AG20443 (cell line): ENCODE measurements at regions not wholly inside any gene's neighbourhood (a gene's known extent, or its start where the extent isn't known, plus 50 kb on each side); places are given as distances from the start of the nearest gene placed in this dataset.

Source experiments
- DNase-seq: peaks from one replicate; pipeline ENCODE4 v3.0.0; 2012; ENCODE audit warnings: low spot score, mixed read lengths

DNA sequence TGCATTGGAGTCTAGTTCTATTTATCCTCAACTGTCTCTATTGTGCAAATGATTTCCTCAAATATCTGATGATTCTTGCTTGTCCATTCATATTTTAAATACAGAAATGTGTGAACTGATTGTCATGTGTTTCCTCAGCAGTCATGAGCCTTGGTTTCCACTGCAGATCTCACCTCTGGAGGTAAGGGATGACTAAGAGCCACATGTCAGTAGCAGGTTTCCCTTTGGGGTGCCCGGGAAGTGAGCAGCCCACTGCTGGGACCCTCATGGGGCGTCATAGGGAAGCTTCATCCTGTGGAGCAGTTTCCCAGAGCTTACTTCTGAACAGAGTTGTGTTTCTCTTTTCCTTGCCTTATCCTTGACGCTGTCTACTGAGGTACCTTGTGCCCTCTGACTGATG, 149.2 kb upstream of the TOPAZ1 start:
- DNase-seq, result no peak

- DNase-seq, result no peak
These were observed 148.2 kb upstream of the TOPAZ1 start for GRCh38 chr3:44093531-44093930.

DNA sequence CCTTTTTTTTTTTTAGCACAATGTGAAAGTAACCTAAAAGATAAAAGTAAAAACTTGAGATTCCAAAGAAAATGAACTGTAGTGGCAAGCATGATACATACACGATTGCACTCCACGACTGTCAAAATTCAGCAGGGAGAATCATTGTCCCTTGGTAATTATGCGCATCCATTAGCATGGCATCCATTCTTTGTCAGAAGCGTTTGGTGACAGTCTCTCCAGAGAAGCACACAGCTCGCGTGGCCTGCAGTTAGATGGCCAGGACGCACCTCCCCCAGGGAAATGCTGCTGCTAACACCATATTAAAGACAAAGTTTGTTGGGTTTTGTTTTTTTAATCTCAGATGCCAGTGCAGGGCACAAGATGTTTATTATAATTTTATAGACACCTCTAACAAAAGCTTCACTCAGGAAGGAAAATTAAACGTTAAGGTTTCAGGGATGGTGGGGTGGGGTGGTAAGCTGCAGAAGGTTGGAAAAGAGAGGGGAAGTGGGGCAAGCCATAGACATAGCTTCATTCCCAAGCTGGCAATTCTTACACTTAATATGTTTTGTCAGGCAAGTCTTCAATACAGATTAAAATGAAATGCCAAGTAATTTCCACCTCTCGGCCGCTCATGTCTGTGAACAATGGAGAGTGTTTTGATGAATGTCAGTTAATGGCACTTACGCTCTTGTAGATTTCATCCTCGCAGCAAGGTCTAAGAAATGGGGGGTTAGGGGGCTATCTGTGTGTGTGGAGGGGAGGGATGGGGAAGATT, 142.8 kb upstream of the TOPAZ1 start:
- DNase-seq, result no peak

GRCh38 chr3:44099566-44100297, 142.0 kb upstream of the TOPAZ1 start:
- no peak for DNase-seq

DNA sequence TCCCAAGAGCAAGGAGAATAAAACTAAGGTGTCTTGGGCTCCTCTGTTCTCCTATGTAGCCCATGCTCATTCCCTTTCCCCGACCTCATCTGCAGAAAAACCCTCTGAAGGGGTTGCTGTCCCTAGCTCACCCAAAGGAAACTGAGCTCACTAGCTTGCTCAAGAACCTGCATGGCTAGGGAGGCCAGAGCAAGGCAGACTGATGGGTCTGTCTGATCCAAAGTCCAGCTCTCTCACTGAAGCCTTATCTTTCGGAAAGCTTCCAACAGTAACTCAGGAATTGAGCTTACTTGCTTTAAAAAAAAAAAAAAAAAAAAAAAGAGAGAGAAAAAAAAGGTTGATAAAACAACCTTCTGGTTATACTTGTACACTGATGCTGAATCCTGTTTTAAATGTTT, 141.4 kb upstream of the TOPAZ1 start:
- no peak for DNase-seq

DNA sequence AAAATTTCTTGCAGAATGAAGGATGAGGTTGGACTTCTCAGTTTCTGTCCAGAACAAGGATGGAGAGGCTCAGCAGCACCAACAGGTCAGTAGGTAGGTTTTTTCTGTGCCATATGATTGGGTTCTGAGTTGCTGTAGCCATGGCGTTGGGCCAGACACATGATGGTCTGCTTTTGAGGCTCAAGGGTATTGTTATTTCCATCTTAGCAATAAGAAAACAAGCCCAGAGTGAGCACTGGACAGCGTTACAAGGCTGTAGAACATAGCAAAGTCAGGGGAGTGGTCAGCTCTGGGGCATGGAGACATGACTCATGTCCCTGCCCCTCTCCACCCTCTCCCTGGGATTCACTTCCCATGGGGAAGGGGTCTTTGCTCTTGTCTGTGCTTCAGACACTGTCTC, 137.6 kb upstream of the TOPAZ1 start:
- DNase-seq, result no peak

DNA sequence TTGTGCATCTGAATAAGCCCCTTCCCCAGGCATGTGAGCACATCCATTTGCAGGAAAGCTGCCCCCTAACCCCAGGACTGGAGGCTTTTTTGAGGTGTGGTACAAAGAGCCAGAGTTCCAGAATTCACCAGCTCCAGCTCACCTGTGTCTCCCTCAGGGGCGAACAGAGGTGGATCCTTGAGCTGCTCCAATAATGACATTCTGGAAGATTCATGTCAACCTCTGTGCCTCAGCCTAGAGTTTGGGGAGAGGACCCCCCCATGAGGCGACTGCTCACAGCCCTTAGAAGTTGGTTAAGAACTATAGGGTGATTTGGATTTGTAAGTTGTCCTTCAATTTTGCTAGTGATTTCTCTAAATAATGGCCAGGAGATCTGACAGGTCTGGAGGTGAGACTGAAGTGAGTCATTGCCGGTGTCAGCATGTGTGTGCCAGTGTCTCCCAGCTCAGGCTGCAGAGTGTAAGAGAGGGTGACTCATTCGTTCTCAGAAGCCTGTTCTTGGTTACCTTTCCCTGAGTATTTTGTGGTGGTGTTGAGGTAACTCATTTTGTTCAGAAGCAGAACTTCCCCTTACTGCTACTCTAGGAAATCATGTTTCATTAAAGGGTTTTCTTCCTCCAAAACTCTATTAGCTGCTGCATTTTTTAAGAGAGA, 136.9 kb upstream of the TOPAZ1 start:
- peak; percentile 64 for DNase-seq

GRCh38 chr3:44105571-44105970, 136.1 kb upstream of the TOPAZ1 start:
- DNase-seq, result no peak

- DNase-seq, result no peak
These were observed 134.9 kb upstream of the TOPAZ1 start for GRCh38 chr3:44106756-44107155.

DNA sequence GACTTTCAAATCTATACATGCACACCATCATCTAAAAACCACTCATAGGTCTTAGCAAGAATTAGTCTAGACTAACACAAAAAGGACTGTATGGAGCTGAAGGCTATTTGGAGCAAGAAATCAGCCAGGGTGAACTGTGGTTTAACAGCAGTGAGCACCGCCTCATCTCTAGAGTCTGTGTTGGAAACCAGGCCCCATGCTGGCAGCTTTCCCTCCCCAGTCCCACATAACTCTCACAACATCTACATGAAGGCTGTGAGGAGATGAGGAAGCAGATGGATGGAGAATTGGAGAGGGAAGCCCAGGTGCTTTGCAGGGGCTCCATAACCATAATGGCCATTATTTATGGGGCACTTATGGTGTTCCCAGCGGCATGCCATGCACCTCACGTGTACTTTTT, 133.2 kb upstream of the TOPAZ1 start:
- no peak for DNase-seq

DNA sequence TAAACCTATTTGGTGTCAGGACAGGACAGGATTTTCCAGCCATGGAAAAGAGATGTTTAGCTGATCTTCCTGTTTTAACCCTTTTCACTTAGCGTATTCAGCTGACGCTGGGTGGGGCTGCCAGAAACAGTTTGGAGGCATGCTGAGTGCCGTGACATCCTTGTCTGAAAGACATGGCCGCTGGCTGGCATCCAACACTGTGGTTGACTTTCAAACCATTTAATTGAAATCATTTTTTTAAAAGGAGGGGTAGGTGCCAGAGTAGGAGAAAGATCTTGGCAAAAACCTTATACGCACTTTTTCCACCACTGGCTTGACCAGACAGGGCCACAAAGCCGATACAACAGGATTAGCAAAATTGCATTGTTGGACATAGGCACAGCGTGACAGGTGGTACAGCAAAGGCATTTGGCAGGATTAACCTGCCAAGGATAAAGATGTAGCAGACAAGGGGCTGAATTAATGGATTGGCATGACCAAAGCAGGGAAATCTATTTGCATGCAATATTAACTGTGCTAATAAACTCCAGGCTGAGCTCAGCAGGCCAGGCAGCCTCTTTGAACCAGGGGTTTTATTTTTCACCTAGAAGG, 131.8 kb upstream of the TOPAZ1 start:
- no peak for DNase-seq

- DNase-seq, result no peak
These were observed 131.0 kb upstream of the TOPAZ1 start for GRCh38 chr3:44110648-44111047.

DNA sequence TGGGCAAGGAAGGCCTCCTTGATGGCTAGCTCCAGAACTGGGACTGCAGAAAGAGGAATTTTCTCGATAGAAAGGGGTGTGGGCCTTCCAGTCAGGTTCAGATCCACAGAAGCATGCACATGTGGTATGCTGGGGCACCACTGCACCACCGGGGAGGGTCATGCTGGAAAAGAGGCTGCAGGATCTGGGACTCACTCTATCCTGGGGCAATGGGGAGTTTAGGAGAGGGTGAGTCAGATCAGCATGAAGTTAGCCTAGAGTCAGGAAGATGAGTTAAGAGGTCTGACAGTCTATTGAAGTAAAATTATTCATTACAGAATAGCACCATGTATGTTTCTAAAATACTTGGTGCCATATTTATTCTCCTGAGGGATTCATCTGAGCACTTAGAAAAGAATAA, 130.2 kb upstream of the TOPAZ1 start:
- no peak for DNase-seq

DNA sequence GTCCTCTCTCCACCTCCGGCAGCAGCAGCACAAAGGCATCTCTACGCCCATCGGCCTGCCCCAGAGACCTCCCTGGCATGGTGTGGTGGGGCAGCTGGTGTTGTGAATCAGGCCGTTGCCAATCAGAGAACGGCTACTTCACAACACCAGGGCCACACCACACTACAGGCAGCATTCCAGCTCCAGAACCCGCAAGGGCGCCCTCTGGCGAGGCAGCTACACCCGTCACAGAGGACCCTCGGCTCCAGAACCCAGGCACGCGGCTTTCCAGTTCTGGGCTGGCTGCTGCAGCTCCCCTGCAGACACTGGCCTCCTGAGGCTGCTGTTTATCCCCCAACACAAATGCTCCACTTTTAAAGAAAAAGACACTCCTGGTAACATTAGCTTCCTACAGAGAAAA, 127.5 kb upstream of the TOPAZ1 start:
- peak; percentile 75 for DNase-seq

DNA sequence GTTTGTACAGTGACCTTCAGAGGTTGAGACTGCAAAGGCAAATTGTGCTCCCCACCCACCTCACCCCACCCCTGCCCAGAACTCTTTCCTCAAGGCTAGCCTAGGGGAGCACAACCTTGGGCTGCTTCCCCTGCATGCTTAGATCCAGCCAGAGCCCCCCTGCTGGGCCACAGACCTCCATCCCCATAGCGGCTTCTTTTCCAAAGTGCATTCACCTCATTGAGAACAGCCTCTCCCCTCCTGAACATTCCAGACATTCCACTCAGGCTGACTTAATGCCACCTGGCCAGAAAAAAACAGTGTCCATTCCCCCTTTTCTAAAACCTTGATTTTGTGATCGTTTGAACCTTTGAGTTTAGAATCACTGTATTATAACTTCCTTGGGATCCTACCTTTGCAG, 124.4 kb upstream of the TOPAZ1 start:
- DNase-seq, result no peak

DNA sequence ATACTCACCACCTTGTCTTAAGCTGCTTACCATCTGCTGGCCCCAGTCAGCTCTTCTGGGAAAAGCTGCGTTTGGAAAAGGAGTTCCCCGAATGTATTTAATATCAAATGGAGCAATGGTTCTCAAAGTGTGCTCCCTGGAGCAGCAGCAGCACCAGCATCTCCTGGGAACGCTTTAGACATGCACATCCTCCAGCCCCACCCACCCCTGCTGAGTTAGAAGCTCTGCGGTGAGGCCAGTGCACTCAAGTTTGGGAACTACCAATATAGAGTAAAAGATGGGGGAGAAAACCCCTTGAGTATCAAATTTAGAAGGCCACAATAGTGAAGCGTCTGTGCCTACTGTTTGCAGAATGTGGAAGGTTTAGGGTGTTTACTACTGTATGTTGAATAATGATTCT, 124.0 kb upstream of the TOPAZ1 start:
- DNase-seq, result no peak

GRCh38 chr3:44120721-44121582, 120.7 kb upstream of the TOPAZ1 start:
- no peak for DNase-seq

GRCh38 chr3:44125246-44125645, 116.4 kb upstream of the TOPAZ1 start:
- DNase-seq, result no peak

GRCh38 chr3:44125882-44126281, 115.8 kb upstream of the TOPAZ1 start:
- DNase-seq, result peak; percentile 51

- no peak for DNase-seq
These were observed 113.5 kb upstream of the TOPAZ1 start for GRCh38 chr3:44128057-44128775.

- no peak for DNase-seq
These were observed 111.4 kb upstream of the TOPAZ1 start for GRCh38 chr3:44130249-44130648.
